ENCODE measurements at regions not wholly inside any gene's neighbourhood (a gene's known extent, or its start where the extent isn't known, plus 50 kb on each side); places are given as distances from the start of the nearest gene placed in this dataset.

DNA sequence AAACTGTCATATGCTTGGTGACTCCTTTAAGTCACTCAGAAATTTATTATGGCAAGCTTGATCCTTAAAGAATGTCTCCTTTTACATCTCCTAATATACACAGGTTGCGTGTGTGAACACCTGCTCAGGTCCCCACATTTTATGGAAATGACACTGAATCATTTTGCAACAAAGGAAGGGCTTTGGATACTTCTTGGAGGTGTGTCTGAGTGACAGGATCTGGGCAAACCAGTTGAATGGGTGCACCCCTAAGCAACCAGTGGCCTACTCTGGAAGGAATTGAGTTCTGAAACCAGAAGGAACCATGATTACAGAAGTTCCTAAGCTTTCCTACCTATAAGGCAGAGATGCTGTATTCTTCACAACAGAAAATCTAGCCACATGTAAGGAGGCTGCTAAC, 483.9 kb upstream of the KLF4 start:
- TF ChIP-seq EEA1 (CRISPR knock-in tag; IDR thresholded peaks at IDR 0.05; ENCODE audit: borderline replicate concordance) (no peak), ZSCAN29 (CRISPR knock-in tag; conservative IDR thresholded peaks at IDR 0.05) (no peak), ZNF225 (CRISPR knock-in tag; IDR thresholded peaks at IDR 0.05) (no peak), CEBPG (CRISPR knock-in tag; IDR thresholded peaks at IDR 0.05) (no peak), ZNF709 (CRISPR knock-in tag; IDR thresholded peaks at IDR 0.05) (no peak), PRMT3 (CRISPR knock-in tag; IDR thresholded peaks at IDR 0.05; ENCODE audit: borderline replicate concordance, low read depth) (no peak), JUN (CRISPR knock-in tag; IDR thresholded peaks at IDR 0.05) (no peak), ZBTB7B (CRISPR knock-in tag; IDR thresholded peaks at IDR 0.05) (no peak), NFE2L2 (IDR thresholded peaks at IDR 0.05; ENCODE audit: low read length) (no peak)
- TF ChIP-seq, protein P1, sequence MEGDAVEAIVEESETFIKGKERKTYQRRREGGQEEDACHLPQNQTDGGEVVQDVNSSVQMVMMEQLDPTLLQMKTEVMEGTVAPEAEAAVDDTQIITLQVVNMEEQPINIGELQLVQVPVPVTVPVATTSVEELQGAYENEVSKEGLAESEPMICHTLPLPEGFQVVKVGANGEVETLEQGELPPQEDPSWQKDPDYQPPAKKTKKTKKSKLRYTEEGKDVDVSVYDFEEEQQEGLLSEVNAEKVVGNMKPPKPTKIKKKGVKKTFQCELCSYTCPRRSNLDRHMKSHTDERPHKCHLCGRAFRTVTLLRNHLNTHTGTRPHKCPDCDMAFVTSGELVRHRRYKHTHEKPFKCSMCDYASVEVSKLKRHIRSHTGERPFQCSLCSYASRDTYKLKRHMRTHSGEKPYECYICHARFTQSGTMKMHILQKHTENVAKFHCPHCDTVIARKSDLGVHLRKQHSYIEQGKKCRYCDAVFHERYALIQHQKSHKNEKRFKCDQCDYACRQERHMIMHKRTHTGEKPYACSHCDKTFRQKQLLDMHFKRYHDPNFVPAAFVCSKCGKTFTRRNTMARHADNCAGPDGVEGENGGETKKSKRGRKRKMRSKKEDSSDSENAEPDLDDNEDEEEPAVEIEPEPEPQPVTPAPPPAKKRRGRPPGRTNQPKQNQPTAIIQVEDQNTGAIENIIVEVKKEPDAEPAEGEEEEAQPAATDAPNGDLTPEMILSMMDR (CRISPR knock-in tag; IDR thresholded peaks at IDR 0.05) = no peak
- TF ChIP-seq, protein P2, sequence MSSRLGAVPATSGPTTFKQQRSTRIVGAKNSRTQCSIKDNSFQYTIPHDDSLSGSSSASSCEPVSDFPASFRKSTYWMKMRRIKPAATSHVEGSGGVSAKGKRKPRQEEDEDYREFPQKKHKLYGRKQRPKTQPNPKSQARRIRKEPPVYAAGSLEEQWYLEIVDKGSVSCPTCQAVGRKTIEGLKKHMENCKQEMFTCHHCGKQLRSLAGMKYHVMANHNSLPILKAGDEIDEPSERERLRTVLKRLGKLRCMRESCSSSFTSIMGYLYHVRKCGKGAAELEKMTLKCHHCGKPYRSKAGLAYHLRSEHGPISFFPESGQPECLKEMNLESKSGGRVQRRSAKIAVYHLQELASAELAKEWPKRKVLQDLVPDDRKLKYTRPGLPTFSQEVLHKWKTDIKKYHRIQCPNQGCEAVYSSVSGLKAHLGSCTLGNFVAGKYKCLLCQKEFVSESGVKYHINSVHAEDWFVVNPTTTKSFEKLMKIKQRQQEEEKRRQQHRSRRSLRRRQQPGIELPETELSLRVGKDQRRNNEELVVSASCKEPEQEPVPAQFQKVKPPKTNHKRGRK (CRISPR knock-in tag; IDR thresholded peaks at IDR 0.05) = no peak
- TF ChIP-seq, protein P3, sequence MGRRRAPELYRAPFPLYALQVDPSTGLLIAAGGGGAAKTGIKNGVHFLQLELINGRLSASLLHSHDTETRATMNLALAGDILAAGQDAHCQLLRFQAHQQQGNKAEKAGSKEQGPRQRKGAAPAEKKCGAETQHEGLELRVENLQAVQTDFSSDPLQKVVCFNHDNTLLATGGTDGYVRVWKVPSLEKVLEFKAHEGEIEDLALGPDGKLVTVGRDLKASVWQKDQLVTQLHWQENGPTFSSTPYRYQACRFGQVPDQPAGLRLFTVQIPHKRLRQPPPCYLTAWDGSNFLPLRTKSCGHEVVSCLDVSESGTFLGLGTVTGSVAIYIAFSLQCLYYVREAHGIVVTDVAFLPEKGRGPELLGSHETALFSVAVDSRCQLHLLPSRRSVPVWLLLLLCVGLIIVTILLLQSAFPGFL (CRISPR knock-in tag; IDR thresholded peaks at IDR 0.05) = no peak
- TF ChIP-seq, protein P4, sequence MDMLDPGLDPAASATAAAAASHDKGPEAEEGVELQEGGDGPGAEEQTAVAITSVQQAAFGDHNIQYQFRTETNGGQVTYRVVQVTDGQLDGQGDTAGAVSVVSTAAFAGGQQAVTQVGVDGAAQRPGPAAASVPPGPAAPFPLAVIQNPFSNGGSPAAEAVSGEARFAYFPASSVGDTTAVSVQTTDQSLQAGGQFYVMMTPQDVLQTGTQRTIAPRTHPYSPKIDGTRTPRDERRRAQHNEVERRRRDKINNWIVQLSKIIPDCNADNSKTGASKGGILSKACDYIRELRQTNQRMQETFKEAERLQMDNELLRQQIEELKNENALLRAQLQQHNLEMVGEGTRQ (IDR thresholded peaks at IDR 0.05; ENCODE audit: low read depth, low read length) = no peak
- TF ChIP-seq, protein P4 (CRISPR knock-in tag; IDR thresholded peaks at IDR 0.05; ENCODE audit: borderline replicate concordance) = no peak

Data from HepG2 (cell line).